HCT116 (cell line): ENCODE measurements at regions not wholly inside any gene's neighbourhood (a gene's known extent, or its start where the extent isn't known, plus 50 kb on each side); places are given as distances from the start of the nearest gene placed in this dataset.

Experiments used
- ATAC-seq: fragments of 200-7000 bp; cut with Tn5 transposase; 2 replicates; pipeline ENCODE4 v1.9.1; 2020; ENCODE audit warnings: mild to moderate bottlenecking, moderate library complexity
- BruUV-seq: library from RNA; stranded (reverse); fragments of 400-500 nt; replicated peaks from 2 replicates; lab custom pipeline; 2021; lab: Mats Ljungman, UMichigan
- CTCF ChIA-PET: fragments of 300-600 bp; sonication (Branson Sonifier 250); formaldehyde crosslinking; loops from one replicate; lab custom pipeline; 2021; ENCODE audit warnings: antibody characterized with exemption; lab: Charles Lee
- POLR2A ChIA-PET: fragments of 300-600, 350-600 bp; sonication (Branson Sonifier 250); formaldehyde crosslinking; loops from one replicate; lab custom pipeline; 2021; ENCODE audit warnings: antibody characterized with exemption; lab: Charles Lee
- RAD21 ChIA-PET, 2 experiments: fragments of 300-600 bp; sonication (Branson Sonifier 250); formaldehyde crosslinking; loops; one replicate each; lab custom pipeline; 2023; ENCODE audit warnings: low total read pairs in 2 of 2; ENCODE audit not compliant: uncharacterized antibody in 2 of 2, unreplicated experiment in 2 of 2, low non-redundant PET in 1 of 2; lab: Charles Lee
- DNase-seq: peaks from one replicate; pipeline ENCODE4 v3.0.0-alpha.2; 2010; ENCODE audit warnings: low read depth, low spot score
- H2AFZ ChIP-seq: fragments of 200-600 bp; shearing (Covaris generic), sonication (generic); 2 replicates; pipeline ENCODE4 v1.6.1; 2017; ENCODE audit warnings: low read depth, mixed run types, mixed read lengths, antibody characterized with exemption, low read length; ENCODE audit not compliant: poor library complexity, severe bottlenecking
- H3K27ac ChIP-seq: 2 replicates; pipeline ENCODE4 v1.5.1; 2012; ENCODE audit warnings: low read depth, low read length
- H3K27me3 ChIP-seq: fragments of 200-600 bp; sonication (generic); 2 replicates; pipeline ENCODE4 v1.6.1; 2016; ENCODE audit warnings: mixed run types, low read length, mixed read lengths; ENCODE audit not compliant: insufficient read depth
- H3K36me3 ChIP-seq, 2 experiments: fragments of 200-500 bp in 1 of 2; fragments of 200-600 bp in 1 of 2; sonication (Bioruptor generic) in 1 of 2; sonication (generic) in 1 of 2; 2 replicates each; pipeline versions ENCODE4 v1.5.1 to v1.6.1; 2014 to 2016; ENCODE audit warnings: low read length in 2 of 2, inconsistent platforms in 1 of 2, mixed read lengths in 1 of 2, mixed run types in 1 of 2; ENCODE audit not compliant: insufficient read depth in 2 of 2, control insufficient read depth in 1 of 2
- H3K4me1 ChIP-seq, 2 experiments: fragments of 200-600 bp in 1 of 2; sonication (generic) in 1 of 2; 2 replicates each; pipeline versions ENCODE4 v1.5.1 to v1.6.1; 2012 to 2017; ENCODE audit warnings: low read length in 2 of 2, inconsistent platforms in 1 of 2, mild to moderate bottlenecking in 1 of 2, mixed read lengths in 1 of 2, mixed run types in 1 of 2, moderate library complexity in 1 of 2; ENCODE audit not compliant: insufficient read depth in 2 of 2, control insufficient read depth in 1 of 2
- H3K4me2 ChIP-seq: fragments of 200-600 bp; sonication (generic); 2 replicates; pipeline ENCODE4 v1.6.1; 2017; ENCODE audit warnings: mixed run types, low read length, mixed read lengths
- H3K4me3 ChIP-seq, 2 experiments: fragments of 200-600 bp in 1 of 2; sonication (generic) in 1 of 2; replicated peaks in 1 of 2; 2 replicates each; pipeline ENCODE4 v1.5.1; 2011 to 2016; ENCODE audit warnings: low read length in 2 of 2, control low read depth in 1 of 2, low read depth in 1 of 2, mild to moderate bottlenecking in 1 of 2, mixed read lengths in 1 of 2, mixed run types in 1 of 2
- H3K79me2 ChIP-seq: fragments of 200-600 bp; sonication (generic); 2 replicates; pipeline ENCODE4 v1.6.1; 2017; ENCODE audit warnings: mild to moderate bottlenecking, mixed run types, low read length, moderate library complexity, mixed read lengths; ENCODE audit not compliant: insufficient read depth
- H3K9ac ChIP-seq: fragments of 200-600 bp; sonication (generic); 2 replicates; pipeline ENCODE4 v1.6.1; 2016; ENCODE audit warnings: low read length, mixed read lengths
- H3K9me2 ChIP-seq: fragments of 200-600 bp; sonication (generic), shearing (Covaris generic); 2 replicates; pipeline ENCODE4 v1.6.1; 2017; ENCODE audit warnings: mixed run types, mild to moderate bottlenecking, moderate library complexity; ENCODE audit not compliant: insufficient read depth
- H3K9me3 ChIP-seq, 2 experiments: fragments of 200-500 bp in 1 of 2; fragments of 200-600 bp in 1 of 2; sonication (Bioruptor generic) in 1 of 2; sonication (generic) in 1 of 2; 2 replicates each; pipeline ENCODE4 v1.6.1; 2014 to 2017; ENCODE audit warnings: low read length in 2 of 2, mixed read lengths in 2 of 2, inconsistent platforms in 1 of 2, low read depth in 1 of 2, mild to moderate bottlenecking in 1 of 2, mixed run types in 1 of 2, moderate library complexity in 1 of 2; ENCODE audit not compliant: control insufficient read depth in 1 of 2, insufficient read depth in 1 of 2
- H4K20me1 ChIP-seq: fragments of 200-600 bp; sonication (generic), shearing (Covaris generic); 2 replicates; pipeline ENCODE4 v1.6.1; 2017; ENCODE audit warnings: mixed run types, mild to moderate bottlenecking, moderate library complexity; ENCODE audit not compliant: insufficient read depth
- ATF3 ChIP-seq: IDR thresholded peaks from 2 replicates; pipeline ENCODE4 v1.6.1; 2012
- CBX3 ChIP-seq: IDR thresholded peaks from 2 replicates; pipeline ENCODE4 v1.6.1; 2012; ENCODE audit warnings: low read depth
- CEBPB ChIP-seq: IDR thresholded peaks from 2 replicates; pipeline ENCODE4 v1.6.1; 2012; ENCODE audit warnings: low read depth
- CTCF ChIP-seq, 3 experiments: fragments of 200-600 bp in 1 of 3; sonication (generic) in 1 of 3; IDR thresholded peaks in 2 of 3; conservative IDR thresholded peaks in 1 of 3; 2 replicates each; pipeline ENCODE4 v1.5.1; 2012 to 2017; ENCODE audit warnings: low read depth in 2 of 3, low read length in 2 of 3, antibody characterized with exemption in 1 of 3, borderline replicate concordance in 1 of 3, control low read depth in 1 of 3, mild to moderate bottlenecking in 1 of 3, mixed read lengths in 1 of 3, mixed run types in 1 of 3, moderate library complexity in 1 of 3; ENCODE audit not compliant: insufficient read depth in 1 of 3
- EGR1 ChIP-seq: IDR thresholded peaks from 2 replicates; pipeline ENCODE4 v1.6.1; 2012; ENCODE audit warnings: low read depth
- ELF1 ChIP-seq: IDR thresholded peaks from 2 replicates; pipeline ENCODE4 v1.6.1; 2012; ENCODE audit warnings: low read depth, borderline replicate concordance
- EZH2 ChIP-seq: fragments of 200-600 bp; sonication (generic); IDR thresholded peaks from 2 replicates; pipeline ENCODE4 v1.6.1; 2017; ENCODE audit warnings: antibody characterized with exemption, mixed run types
- EZH2phosphoT487 ChIP-seq: fragments of 200-600 bp; IDR thresholded peaks from 2 replicates; pipeline ENCODE4 v1.6.1; 2018; ENCODE audit warnings: antibody characterized with exemption, borderline replicate concordance
- FOSL1 ChIP-seq: IDR thresholded peaks from 2 replicates; pipeline ENCODE4 v1.6.1; 2012; ENCODE audit warnings: low read depth
- JUND ChIP-seq: IDR thresholded peaks from 2 replicates; pipeline ENCODE4 v1.6.1; 2012
- MAX ChIP-seq: IDR thresholded peaks from 2 replicates; pipeline ENCODE4 v1.6.1; 2012
- POLR2AphosphoS5 ChIP-seq: IDR thresholded peaks from 2 replicates; pipeline ENCODE4 v1.6.1; 2011; ENCODE audit warnings: mild to moderate bottlenecking, low read depth, low read length, moderate library complexity
- REST ChIP-seq: IDR thresholded peaks from 2 replicates; pipeline ENCODE4 v1.6.1; 2012; ENCODE audit warnings: low read depth
- SIN3A ChIP-seq: IDR thresholded peaks from 2 replicates; pipeline ENCODE4 v1.6.1; 2012; ENCODE audit warnings: low read depth
- SRF ChIP-seq: IDR thresholded peaks from 2 replicates; pipeline ENCODE4 v1.6.1; 2012; ENCODE audit warnings: low read depth
- TCF7L2 ChIP-seq: IDR thresholded peaks from 2 replicates; pipeline ENCODE4 v1.7.0; 2011; ENCODE audit warnings: borderline replicate concordance, inconsistent platforms; ENCODE audit not compliant: insufficient read depth, insufficient read length; ENCODE audit errors: extremely low read depth
- YY1 ChIP-seq: IDR thresholded peaks from 2 replicates; pipeline ENCODE4 v1.6.1; 2011; ENCODE audit warnings: low read length, low read depth, moderate library complexity, mild to moderate bottlenecking; ENCODE audit not compliant: insufficient replicate concordance; ENCODE audit errors: extremely low read depth
- ZBTB33 ChIP-seq: IDR thresholded peaks from 2 replicates; pipeline ENCODE4 v1.6.1; 2011; ENCODE audit warnings: mild to moderate bottlenecking, low read length, moderate library complexity; ENCODE audit not compliant: insufficient replicate concordance; ENCODE audit errors: extremely low read depth
- ZFX ChIP-seq: fragments of 450-650 bp; IDR thresholded peaks from 2 replicates; pipeline ENCODE4 v1.6.1; 2017
- ZNF274 ChIP-seq: fragments of 200-500 bp; sonication (Bioruptor generic); IDR thresholded peaks from 2 replicates; pipeline ENCODE4 v1.6.1; 2014; ENCODE audit warnings: mild to moderate bottlenecking, low read depth, low read length, inconsistent platforms
- intact Hi-C: fragments of 100-400 bp; cut with micrococcal nuclease; formaldehyde crosslinking; loops from 2 replicates; pipeline ENCODE4 v1.10.0; 2022

GRCh38 chr6:106035655-106036054, 50.5 kb upstream of the PRDM1 start:
- Histone ChIP-seq H3K27ac (no peak overlapping the region), H3K4me2 (no peak overlapping the region), H3K9me2 (no peaks in the 10 kb centered on the region), H2AFZ (no peak overlapping the region), H3K9me3 (no peaks in the 10 kb centered on the region), H3K27me3 (no peaks in the 10 kb centered on the region), H3K4me1 (no peaks in the 10 kb centered on the region), H3K79me2 (no peaks in the 10 kb centered on the region), H3K36me3 (no peaks in the 10 kb centered on the region), H3K4me3 (no peak overlapping the region), H4K20me1 (no peaks in the 10 kb centered on the region), H3K9ac (no peak overlapping the region)
- intact Hi-C loops, result no loop called here
- ATAC-seq, result no peak
- TF ChIP-seq POLR2AphosphoS5 (no peak), CTCF (IDR thresholded peaks at IDR 0.05 in 2 of 3, conservative IDR thresholded peaks at IDR 0.05 in 1 of 3; ENCODE audit: borderline replicate concordance in 1 of 3, insufficient read depth in 1 of 3, low read depth in 2 of 3, low read length in 2 of 3) (no peak), ZNF274 (no peak), TCF7L2 (no peak), CBX3 (no peak), EGR1 (no peak), ZFX (no peak), ELF1 (no peak), SRF (no peak), YY1 (no peak), EZH2phosphoT487 (no peak), JUND (no peak), REST (no peak), FOSL1 (no peak), SIN3A (no peak), EZH2 (no peak), ATF3 (no peak), CEBPB (no peak), ZBTB33 (no peak), MAX (no peak)
- no TSS peak for BruUV-seq
- no peak for DNase-seq
- ChIA-PET CTCF (no interaction called here), POLR2A (no interaction called here), RAD21 (no interaction called here)
